Fibroblast of the aortic adventitia (primary cell): ENCODE measurements at regions not wholly inside any gene's neighbourhood (a gene's known extent, or its start where the extent isn't known, plus 50 kb on each side); places are given as distances from the start of the nearest gene placed in this dataset.
A peak's percentile ranks its signal among the peaks of the same experiment; 100 is the strongest.

Source experiments
- DNase-seq: peaks from one replicate; pipeline ENCODE4 v3.0.0-alpha.2; 2010; ENCODE audit warnings: low read depth
- H3K4me3 ChIP-seq: 2 replicates; pipeline ENCODE4 v1.5.1; 2011; ENCODE audit warnings: low read depth, mild to moderate bottlenecking, control low read depth, low read length, moderate library complexity
- TF ChIP-seq, protein P1 (sequence below): IDR thresholded peaks from 2 replicates; pipeline ENCODE4 v1.5.1; 2011; ENCODE audit warnings: mild to moderate bottlenecking, low read length, control low read depth, inconsistent platforms; ENCODE audit not compliant: insufficient read depth

DNA sequence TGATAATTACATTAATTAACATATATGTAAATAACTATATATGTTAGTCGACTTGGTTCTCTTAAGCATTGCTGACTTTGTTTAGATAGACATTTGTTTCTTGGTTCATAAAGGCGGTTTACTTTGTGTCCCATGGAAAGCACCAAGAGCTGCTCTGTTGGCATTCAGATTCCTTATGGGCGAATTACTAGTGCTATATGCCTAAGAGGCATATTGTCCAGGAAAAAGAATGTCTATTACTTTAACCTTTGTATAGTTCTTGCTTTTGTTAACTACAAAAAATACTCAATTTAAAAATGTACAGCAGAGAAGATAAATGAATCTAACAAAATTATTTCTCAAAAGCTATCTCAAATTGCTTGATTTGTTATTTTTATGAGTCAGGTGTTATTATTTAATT, 532.8 kb downstream of the FAT4 start:
- TF ChIP-seq, protein P1, sequence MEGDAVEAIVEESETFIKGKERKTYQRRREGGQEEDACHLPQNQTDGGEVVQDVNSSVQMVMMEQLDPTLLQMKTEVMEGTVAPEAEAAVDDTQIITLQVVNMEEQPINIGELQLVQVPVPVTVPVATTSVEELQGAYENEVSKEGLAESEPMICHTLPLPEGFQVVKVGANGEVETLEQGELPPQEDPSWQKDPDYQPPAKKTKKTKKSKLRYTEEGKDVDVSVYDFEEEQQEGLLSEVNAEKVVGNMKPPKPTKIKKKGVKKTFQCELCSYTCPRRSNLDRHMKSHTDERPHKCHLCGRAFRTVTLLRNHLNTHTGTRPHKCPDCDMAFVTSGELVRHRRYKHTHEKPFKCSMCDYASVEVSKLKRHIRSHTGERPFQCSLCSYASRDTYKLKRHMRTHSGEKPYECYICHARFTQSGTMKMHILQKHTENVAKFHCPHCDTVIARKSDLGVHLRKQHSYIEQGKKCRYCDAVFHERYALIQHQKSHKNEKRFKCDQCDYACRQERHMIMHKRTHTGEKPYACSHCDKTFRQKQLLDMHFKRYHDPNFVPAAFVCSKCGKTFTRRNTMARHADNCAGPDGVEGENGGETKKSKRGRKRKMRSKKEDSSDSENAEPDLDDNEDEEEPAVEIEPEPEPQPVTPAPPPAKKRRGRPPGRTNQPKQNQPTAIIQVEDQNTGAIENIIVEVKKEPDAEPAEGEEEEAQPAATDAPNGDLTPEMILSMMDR: no peak
- DNase-seq: no peak
- no peak overlapping the region for H3K4me3 ChIP-seq

DNA sequence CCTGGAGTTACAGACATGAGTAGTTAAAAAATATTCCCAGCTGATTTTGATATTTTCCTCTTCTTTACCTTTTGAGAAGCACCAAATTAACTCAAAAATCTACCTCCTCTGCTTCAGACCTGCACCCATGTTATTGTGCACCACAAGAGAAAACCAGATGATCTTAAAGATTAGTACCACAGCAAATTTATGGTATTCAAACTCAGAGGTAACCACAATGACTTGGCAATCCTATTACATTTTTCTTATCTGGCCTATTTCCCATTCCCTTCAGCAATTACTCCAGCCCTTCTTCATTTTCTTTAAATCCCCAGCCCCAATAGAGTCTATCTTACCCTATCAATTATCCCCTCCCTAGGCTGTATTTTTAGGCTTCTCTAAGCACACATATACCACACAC, 535.1 kb downstream of the FAT4 start:
- DNase-seq: peak; percentile 72
- TF ChIP-seq, protein P1: no peak
- no peak overlapping the region for H3K4me3 ChIP-seq

DNA sequence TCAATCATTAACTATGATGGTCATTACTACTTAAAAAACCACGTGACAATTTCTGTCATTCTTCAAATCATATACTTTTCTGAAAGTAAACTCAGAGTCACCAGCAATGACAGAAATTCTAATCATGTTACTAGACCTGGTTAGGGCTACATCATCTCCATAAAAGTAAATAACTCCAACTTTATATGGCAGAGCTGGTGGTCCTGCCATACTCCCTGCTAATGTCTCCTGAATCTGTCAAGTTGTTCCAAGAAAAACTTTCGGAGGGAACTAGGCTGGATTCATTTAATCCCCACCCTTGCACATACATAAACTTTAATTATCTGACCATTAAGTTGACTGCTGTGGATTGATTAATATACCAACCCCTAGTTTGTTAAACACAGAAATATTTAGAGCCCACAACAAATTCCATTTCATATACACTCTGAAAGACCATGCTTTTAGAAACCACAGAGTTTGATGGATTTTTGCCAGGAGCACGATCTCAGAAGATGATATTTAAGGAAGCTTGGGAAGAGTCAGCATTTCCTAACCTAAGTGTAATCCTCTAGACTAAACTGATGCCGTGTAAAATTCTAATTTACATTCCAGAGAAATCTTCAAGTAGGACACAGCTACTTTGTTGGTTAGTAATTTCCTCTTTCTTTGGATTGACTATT, 577.0 kb downstream of the FAT4 start:
- DNase-seq: peak; percentile 13
- no peak overlapping the region for H3K4me3 ChIP-seq

DNA sequence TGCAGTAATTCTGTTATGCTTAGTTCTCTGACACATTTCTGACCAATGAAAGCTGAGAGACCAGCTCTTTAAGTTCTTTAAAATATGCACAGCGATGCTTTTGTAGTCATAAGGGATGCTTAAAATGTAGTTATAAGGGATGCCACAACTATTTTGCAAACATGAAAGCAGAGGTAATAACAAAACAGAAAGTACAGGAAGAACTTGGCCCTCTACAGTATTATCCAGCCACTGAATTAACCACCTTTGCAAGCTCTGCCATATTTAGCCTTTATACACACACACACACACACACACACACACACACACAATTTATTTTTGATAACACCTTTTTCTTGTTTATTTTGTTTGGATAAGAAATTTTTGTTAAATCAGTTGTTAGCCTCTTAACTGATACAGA, 590.0 kb downstream of the FAT4 start:
- TF ChIP-seq, protein P1: no peak
- no peak for DNase-seq
- H3K4me3 ChIP-seq: no peak overlapping the region

More for the DNA sequence above, 577.0 kb downstream of the FAT4 start:
- TF ChIP-seq, protein P1: no peak

DNA sequence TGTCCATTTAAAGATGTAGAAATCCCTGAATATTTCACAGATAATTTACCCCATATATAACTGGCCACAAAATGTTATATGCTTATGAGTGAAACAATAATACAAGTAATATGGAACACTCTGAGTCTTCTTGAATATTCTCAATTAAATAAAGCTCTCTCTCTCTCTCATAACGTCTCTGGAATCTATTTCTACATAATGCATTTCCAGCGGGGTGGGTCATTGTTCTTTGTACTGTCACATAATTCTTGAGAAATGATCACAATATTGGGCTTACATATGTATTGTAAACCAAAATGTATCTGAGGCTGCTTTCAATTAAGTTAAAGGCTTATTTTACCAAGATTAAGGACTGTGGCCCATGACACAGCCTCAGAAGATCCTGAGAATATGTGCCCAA, 596.3 kb downstream of the FAT4 start:
- TF ChIP-seq, protein P1: no peak
- no peak for DNase-seq
- H3K4me3 ChIP-seq: no peak overlapping the region

DNA sequence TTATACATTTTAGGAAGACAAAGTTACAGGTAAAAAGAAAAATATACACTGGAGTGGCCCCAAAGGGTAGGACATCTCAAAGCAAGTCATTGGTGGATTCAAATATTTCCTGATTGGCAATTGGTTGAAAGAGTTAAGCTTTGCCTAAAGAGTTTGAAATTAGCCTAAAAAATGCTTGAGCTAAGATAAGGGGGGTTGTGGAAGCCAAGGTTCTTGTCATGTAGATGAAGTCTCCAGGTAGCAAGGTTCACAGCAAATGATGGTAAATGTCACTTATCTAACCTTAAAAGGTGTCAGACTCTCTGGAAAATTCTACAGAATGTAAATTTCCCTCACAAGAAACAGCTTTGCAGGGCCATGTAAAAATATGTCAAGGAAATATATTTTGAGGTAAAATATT, 596.7 kb downstream of the FAT4 start:
- no peak for DNase-seq
- H3K4me3 ChIP-seq: no peak overlapping the region
- TF ChIP-seq, protein P1: no peak

DNA sequence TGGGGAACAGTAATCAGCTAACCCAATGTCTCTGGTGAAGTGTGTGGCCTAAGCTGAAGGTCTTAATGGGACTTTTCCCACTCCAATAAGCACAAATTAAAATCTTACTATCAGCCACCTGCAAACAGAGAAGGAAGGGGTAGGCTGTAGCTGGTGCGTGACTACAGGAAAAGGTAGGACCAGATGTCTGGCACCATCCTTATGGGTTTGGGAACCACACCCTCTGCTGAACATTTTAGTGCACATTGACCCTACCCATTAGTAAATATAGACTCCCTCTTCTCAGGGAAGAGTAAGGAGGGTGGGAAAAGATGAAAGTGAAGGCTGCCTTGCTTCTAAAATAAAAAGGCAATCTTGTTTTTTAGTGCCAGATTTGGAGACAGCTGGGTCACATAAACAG, 602.8 kb downstream of the FAT4 start:
- no peak for DNase-seq
- TF ChIP-seq, protein P1: no peak
- H3K4me3 ChIP-seq: no peak overlapping the region
